ENCODE measurements at regions not wholly inside any gene's neighbourhood (a gene's known extent, or its start where the extent isn't known, plus 50 kb on each side); places are given as distances from the start of the nearest gene placed in this dataset.

GRCh38 chr21:20254964-20255363 lies 743.2 kb upstream of the NCAM2 start:
- Histone ChIP-seq H3K9me3 (ENCODE audit: insufficient read depth, low read length) (no peaks in the 10 kb centered on the region), H3K4me1 (ENCODE audit: insufficient read depth, insufficient read length) (no peaks in the 10 kb centered on the region), H3K9ac (ENCODE audit: insufficient read length, low read depth) (no peak overlapping the region), H3K27me3 (ENCODE audit: insufficient read depth, insufficient read length) (no peaks in the 10 kb centered on the region), H3K36me3 (ENCODE audit: insufficient read depth, insufficient read length, low read length) (no peaks in the 10 kb centered on the region), H3K4me3 (ENCODE audit: insufficient read length, low read depth) (no peak overlapping the region)
- no peak for DNase-seq (ENCODE audit: low read depth, low spot score)
- TF ChIP-seq SUZ12 (IDR thresholded peaks at IDR 0.05; ENCODE audit: extremely low read depth, insufficient read depth, insufficient read length) (no peak), YY1 (IDR thresholded peaks at IDR 0.05; ENCODE audit: insufficient read depth, insufficient read length) (no peak), ZNF274 (IDR thresholded peaks at IDR 0.05; ENCODE audit: low read depth, low read length) (no peak)

- no peak for DNase-seq (ENCODE audit: low read depth, low spot score)
- H3K4me3 ChIP-seq (ENCODE audit: insufficient read length, low read depth), result no peak overlapping the region
- no peaks in the 10 kb centered on the region for H3K4me1 ChIP-seq (ENCODE audit: insufficient read depth, insufficient read length)
- no peaks in the 10 kb centered on the region for H3K9me3 ChIP-seq (ENCODE audit: insufficient read depth, low read length)
- H3K9ac ChIP-seq (ENCODE audit: insufficient read length, low read depth), result no peak overlapping the region
- TF ChIP-seq ZNF274 (IDR thresholded peaks at IDR 0.05; ENCODE audit: low read depth, low read length), result no peak
- no peak for TF ChIP-seq SUZ12 (IDR thresholded peaks at IDR 0.05; ENCODE audit: extremely low read depth, insufficient read depth, insufficient read length)
- no peak for TF ChIP-seq YY1 (IDR thresholded peaks at IDR 0.05; ENCODE audit: insufficient read depth, insufficient read length)
- no peaks in the 10 kb centered on the region for H3K36me3 ChIP-seq (ENCODE audit: insufficient read depth, insufficient read length, low read length)
- H3K27me3 ChIP-seq (ENCODE audit: insufficient read depth, insufficient read length), result no peaks in the 10 kb centered on the region
These were observed 741.0 kb upstream of the NCAM2 start for GRCh38 chr21:20257052-20257740.

- no peak for TF ChIP-seq ZNF274 (IDR thresholded peaks at IDR 0.05; ENCODE audit: low read depth, low read length)
- no peak for TF ChIP-seq YY1 (IDR thresholded peaks at IDR 0.05; ENCODE audit: insufficient read depth, insufficient read length)
- no peak for TF ChIP-seq SUZ12 (IDR thresholded peaks at IDR 0.05; ENCODE audit: extremely low read depth, insufficient read depth, insufficient read length)
- no peaks in the 10 kb centered on the region for H3K9me3 ChIP-seq (ENCODE audit: insufficient read depth, low read length)
- no peaks in the 10 kb centered on the region for H3K27me3 ChIP-seq (ENCODE audit: insufficient read depth, insufficient read length)
- DNase-seq (ENCODE audit: low read depth, low spot score), result no peak
- H3K9ac ChIP-seq (ENCODE audit: insufficient read length, low read depth), result no peak overlapping the region
- H3K4me3 ChIP-seq (ENCODE audit: insufficient read length, low read depth), result no peak overlapping the region
- no peaks in the 10 kb centered on the region for H3K36me3 ChIP-seq (ENCODE audit: insufficient read depth, insufficient read length, low read length)
- no peaks in the 10 kb centered on the region for H3K4me1 ChIP-seq (ENCODE audit: insufficient read depth, insufficient read length)
These were observed 739.7 kb upstream of the NCAM2 start for GRCh38 chr21:20258542-20258941.

DNA sequence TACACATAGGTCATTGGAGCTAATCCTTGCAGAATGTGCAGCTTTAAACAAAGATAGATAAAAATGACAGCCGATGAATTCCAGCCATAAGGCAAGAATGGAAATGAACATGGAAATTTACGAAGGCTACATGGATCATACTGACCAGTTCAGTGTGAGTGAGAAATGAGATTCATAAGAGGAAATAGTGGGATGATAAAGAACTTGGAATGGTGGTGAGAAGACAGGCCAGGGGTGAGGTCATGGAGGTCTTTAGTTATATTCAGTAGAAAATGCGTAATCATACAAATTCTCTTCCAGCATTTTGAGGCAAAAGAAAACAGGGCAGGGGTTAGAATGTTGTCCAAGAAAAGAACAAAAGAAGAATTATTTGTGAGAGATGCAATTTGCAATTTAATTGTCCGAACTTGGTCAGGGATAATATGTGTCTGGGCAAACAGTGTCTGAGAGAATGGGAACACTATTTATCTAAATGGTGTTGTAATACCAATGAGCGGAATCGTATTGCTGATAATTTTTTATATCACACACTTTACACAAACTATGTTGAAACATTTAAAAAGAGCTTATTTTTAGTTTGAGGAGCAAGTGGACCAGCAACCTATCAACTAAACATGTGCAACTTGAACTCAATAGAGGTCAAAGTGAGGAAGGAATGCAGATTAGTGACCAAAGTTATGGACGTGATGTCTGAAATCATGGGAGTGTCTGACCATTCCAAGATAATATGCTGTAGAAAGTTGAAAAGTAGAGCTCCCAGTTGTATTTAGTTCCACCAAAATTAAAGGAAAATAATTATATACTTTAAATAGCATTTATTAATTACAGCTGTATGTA lies 739.0 kb upstream of the NCAM2 start:
- DNase-seq (ENCODE audit: low read depth, low spot score), result no peak
- Histone ChIP-seq H3K9ac (ENCODE audit: insufficient read length, low read depth) (no peak overlapping the region), H3K4me1 (ENCODE audit: insufficient read depth, insufficient read length) (no peaks in the 10 kb centered on the region), H3K9me3 (ENCODE audit: insufficient read depth, low read length) (no peaks in the 10 kb centered on the region), H3K36me3 (ENCODE audit: insufficient read depth, insufficient read length, low read length) (no peaks in the 10 kb centered on the region), H3K4me3 (ENCODE audit: insufficient read length, low read depth) (no peak overlapping the region), H3K27me3 (ENCODE audit: insufficient read depth, insufficient read length) (no peaks in the 10 kb centered on the region)
- no peak for TF ChIP-seq SUZ12 (IDR thresholded peaks at IDR 0.05; ENCODE audit: extremely low read depth, insufficient read depth, insufficient read length)
- no peak for TF ChIP-seq ZNF274 (IDR thresholded peaks at IDR 0.05; ENCODE audit: low read depth, low read length)
- TF ChIP-seq YY1 (IDR thresholded peaks at IDR 0.05; ENCODE audit: insufficient read depth, insufficient read length), result no peak

- TF ChIP-seq ZNF274 (IDR thresholded peaks at IDR 0.05; ENCODE audit: low read depth, low read length), result no peak
- TF ChIP-seq YY1 (IDR thresholded peaks at IDR 0.05; ENCODE audit: insufficient read depth, insufficient read length), result no peak
- TF ChIP-seq SUZ12 (IDR thresholded peaks at IDR 0.05; ENCODE audit: extremely low read depth, insufficient read depth, insufficient read length), result no peak
These were observed 738.1 kb upstream of the NCAM2 start for GRCh38 chr21:20260124-20260523.

DNA sequence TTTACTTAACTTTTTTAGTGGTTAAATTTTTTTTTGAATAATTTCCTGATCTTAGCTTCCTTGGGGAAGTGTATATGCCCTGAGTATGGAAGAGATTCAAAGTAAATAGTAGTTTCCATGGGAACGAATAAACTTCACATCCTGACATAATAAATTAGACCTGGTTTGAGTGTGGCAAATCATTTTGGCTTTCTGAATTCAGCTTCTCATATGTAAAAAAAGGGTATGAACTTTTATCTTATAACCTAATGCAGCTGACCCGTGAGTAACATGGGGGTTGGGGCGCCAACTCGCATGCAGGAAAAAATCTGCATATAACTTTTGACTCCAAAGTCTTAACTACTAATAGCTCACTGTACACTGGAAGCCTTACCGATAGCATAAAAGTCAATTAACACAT lies 736.8 kb upstream of the NCAM2 start:
- Histone ChIP-seq H3K4me3 (ENCODE audit: insufficient read length, low read depth) (no peak overlapping the region), H3K27me3 (ENCODE audit: insufficient read depth, insufficient read length) (no peaks in the 10 kb centered on the region), H3K4me1 (ENCODE audit: insufficient read depth, insufficient read length) (no peaks in the 10 kb centered on the region), H3K36me3 (ENCODE audit: insufficient read depth, insufficient read length, low read length) (no peaks in the 10 kb centered on the region), H3K9ac (ENCODE audit: insufficient read length, low read depth) (no peak overlapping the region), H3K9me3 (ENCODE audit: insufficient read depth, low read length) (no peaks in the 10 kb centered on the region)
- TF ChIP-seq YY1 (IDR thresholded peaks at IDR 0.05; ENCODE audit: insufficient read depth, insufficient read length), result no peak
- TF ChIP-seq SUZ12 (IDR thresholded peaks at IDR 0.05; ENCODE audit: extremely low read depth, insufficient read depth, insufficient read length), result no peak
- no peak for TF ChIP-seq ZNF274 (IDR thresholded peaks at IDR 0.05; ENCODE audit: low read depth, low read length)
- DNase-seq (ENCODE audit: low read depth, low spot score), result no peak

More at GRCh38 chr21:20260124-20260523, 738.1 kb upstream of the NCAM2 start:
- Histone ChIP-seq H3K4me3 (ENCODE audit: insufficient read length, low read depth) (no peak overlapping the region), H3K9ac (ENCODE audit: insufficient read length, low read depth) (no peak overlapping the region), H3K9me3 (ENCODE audit: insufficient read depth, low read length) (no peaks in the 10 kb centered on the region), H3K4me1 (ENCODE audit: insufficient read depth, insufficient read length) (no peaks in the 10 kb centered on the region), H3K27me3 (ENCODE audit: insufficient read depth, insufficient read length) (no peaks in the 10 kb centered on the region), H3K36me3 (ENCODE audit: insufficient read depth, insufficient read length, low read length) (no peaks in the 10 kb centered on the region)
- DNase-seq (ENCODE audit: low read depth, low spot score), result no peak

All from NT2/D1 (cell line).